Uterus (tissue), 2 donors: ENCODE measurements at regions not wholly inside any gene's neighbourhood (a gene's known extent, or its start where the extent isn't known, plus 50 kb on each side); places are given as distances from the start of the nearest gene placed in this dataset.

Experiments used
- CTCF ChIP-seq, 4 experiments: fragments of 200-600 bp in 2 of 4; fragments of 450-650 bp in 2 of 4; sonication (generic) in 2 of 4; IDR thresholded peaks; one replicate each; pipeline ENCODE4 v1.5.1; 2016 to 2019; ENCODE audit warnings: antibody characterized with exemption in 4 of 4, mild to moderate bottlenecking in 2 of 4, moderate library complexity in 1 of 4
- POLR2A ChIP-seq, 2 donors: fragments of 450-650 bp; IDR thresholded peaks; one replicate each; pipeline ENCODE4 v1.6.1; 2016; ENCODE audit warnings: antibody characterized with exemption in 2 of 2, mild to moderate bottlenecking in 1 of 2, moderate library complexity in 1 of 2

GRCh38 chr9:109997682-109998081 is 210.3 kb downstream of the C9orf152 start:
- TF ChIP-seq CTCF (IDR thresholded peaks at IDR 0.05) (no peak), POLR2A (IDR thresholded peaks at IDR 0.05) (no peak)
